ENCODE measurements at regions not wholly inside any gene's neighbourhood (a gene's known extent, or its start where the extent isn't known, plus 50 kb on each side); places are given as distances from the start of the nearest gene placed in this dataset.

GRCh38 chr6:106847116-106847515, 127.4 kb downstream of the CD24 start (continued):
- TF ChIP-seq TRIM25 (IDR thresholded peaks at IDR 0.05; ENCODE audit: borderline replicate concordance) (no peak), SIX5 (IDR thresholded peaks at IDR 0.05; ENCODE audit: borderline replicate concordance in 1 of 2, insufficient read depth in 1 of 2, low read depth in 1 of 2, low read length in 2 of 2) (no peak), MAFK (IDR thresholded peaks at IDR 0.05; ENCODE audit: low read length) (no peak), BCL6 (CRISPR knock-in tag; IDR thresholded peaks at IDR 0.05) (no peak), SNRNP70 (optimal IDR thresholded peaks at IDR 0.05; ENCODE audit: low read depth, low read length) (no peak), ELK3 (CRISPR knock-in tag; IDR thresholded peaks at IDR 0.05) (no peak), ZNF830 (CRISPR knock-in tag; IDR thresholded peaks at IDR 0.05) (no peak), ZNF253 (CRISPR knock-in tag; conservative IDR thresholded peaks at IDR 0.05) (no peak), MGA (IDR thresholded peaks at IDR 0.05) (peak; percentile 93), ZNF583 (CRISPR knock-in tag; IDR thresholded peaks at IDR 0.05) (no peak)
- TF ChIP-seq, protein P1, sequence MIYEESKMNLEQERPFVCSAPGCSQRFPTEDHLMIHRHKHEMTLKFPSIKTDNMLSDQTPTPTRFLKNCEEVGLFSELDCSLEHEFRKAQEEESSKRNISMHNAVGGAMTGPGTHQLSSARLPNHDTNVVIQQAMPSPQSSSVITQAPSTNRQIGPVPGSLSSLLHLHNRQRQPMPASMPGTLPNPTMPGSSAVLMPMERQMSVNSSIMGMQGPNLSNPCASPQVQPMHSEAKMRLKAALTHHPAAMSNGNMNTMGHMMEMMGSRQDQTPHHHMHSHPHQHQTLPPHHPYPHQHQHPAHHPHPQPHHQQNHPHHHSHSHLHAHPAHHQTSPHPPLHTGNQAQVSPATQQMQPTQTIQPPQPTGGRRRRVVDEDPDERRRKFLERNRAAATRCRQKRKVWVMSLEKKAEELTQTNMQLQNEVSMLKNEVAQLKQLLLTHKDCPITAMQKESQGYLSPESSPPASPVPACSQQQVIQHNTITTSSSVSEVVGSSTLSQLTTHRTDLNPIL (CRISPR knock-in tag; IDR thresholded peaks at IDR 0.05), result no peak
- TF ChIP-seq, protein P2, sequence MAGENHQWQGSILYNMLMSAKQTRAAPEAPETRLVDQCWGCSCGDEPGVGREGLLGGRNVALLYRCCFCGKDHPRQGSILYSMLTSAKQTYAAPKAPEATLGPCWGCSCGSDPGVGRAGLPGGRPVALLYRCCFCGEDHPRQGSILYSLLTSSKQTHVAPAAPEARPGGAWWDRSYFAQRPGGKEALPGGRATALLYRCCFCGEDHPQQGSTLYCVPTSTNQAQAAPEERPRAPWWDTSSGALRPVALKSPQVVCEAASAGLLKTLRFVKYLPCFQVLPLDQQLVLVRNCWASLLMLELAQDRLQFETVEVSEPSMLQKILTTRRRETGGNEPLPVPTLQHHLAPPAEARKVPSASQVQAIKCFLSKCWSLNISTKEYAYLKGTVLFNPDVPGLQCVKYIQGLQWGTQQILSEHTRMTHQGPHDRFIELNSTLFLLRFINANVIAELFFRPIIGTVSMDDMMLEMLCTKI (IDR thresholded peaks at IDR 0.05; ENCODE audit: partially characterized antibody), result no peak

Measured in K562 (cell line).